SK-MEL-5 (cell line): ENCODE measurements at regions not wholly inside any gene's neighbourhood (a gene's known extent, or its start where the extent isn't known, plus 50 kb on each side); places are given as distances from the start of the nearest gene placed in this dataset.
A peak's percentile ranks its signal among the peaks of the same experiment; 100 is the strongest.
"Not testable (repeated sequence)": the region's sequence is repeated elsewhere in the genome, so short reads cannot be mapped to it uniquely, and the experiment has no call there.

Experiments used
- DNase-seq: peaks from one replicate; pipeline ENCODE4 v3.0.0-alpha.2; 2016; ENCODE audit warnings: low read depth, low spot score
- in situ Hi-C: cut with HindIII; loops from 2 replicates; pipeline ENCODE4 v1.10.0; 2016; ENCODE audit warnings: low sequenced_read_pairs, high pct_unique_total_duplicates, low pct_unique_long_range_greater_than_20kb

DNA sequence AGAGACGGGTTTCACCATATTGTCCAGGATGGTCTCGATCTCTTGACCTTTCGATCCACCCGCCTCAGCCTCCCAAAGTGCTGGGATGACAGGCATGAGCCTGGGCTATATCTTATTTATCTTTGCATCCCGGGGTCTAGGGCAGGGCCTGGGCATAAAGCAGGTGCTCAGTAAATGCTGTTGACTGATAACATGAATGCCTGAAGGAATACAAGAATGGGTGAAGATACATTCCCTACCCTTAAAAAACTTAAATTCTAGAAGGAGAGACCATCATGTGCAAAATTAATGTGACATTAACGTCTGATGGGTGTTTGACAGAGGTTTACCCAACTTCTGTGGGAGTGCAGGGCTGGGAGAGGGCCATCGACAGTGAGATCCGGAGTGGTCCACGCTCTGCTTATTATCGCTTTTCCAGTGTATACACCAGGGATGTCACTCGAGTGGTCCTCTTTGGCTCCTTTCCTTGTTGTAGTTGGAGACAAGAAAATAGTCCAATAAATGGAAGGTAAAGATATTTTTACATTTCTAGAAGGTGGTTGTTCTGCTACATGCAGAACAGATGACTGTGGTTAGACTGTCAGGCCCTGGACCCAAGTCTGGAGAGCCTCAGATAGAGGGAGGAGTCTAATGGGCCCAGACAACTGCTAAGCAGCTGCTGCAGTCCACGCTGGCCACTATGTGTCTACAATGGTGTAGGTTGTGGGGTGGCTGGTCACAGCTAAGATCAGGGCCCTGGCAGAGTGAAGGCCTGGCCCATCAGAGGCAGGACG, 131.7 kb downstream of the MYCN start:
- in situ Hi-C loops, result no loop called here
- DNase-seq, result no peak

DNA sequence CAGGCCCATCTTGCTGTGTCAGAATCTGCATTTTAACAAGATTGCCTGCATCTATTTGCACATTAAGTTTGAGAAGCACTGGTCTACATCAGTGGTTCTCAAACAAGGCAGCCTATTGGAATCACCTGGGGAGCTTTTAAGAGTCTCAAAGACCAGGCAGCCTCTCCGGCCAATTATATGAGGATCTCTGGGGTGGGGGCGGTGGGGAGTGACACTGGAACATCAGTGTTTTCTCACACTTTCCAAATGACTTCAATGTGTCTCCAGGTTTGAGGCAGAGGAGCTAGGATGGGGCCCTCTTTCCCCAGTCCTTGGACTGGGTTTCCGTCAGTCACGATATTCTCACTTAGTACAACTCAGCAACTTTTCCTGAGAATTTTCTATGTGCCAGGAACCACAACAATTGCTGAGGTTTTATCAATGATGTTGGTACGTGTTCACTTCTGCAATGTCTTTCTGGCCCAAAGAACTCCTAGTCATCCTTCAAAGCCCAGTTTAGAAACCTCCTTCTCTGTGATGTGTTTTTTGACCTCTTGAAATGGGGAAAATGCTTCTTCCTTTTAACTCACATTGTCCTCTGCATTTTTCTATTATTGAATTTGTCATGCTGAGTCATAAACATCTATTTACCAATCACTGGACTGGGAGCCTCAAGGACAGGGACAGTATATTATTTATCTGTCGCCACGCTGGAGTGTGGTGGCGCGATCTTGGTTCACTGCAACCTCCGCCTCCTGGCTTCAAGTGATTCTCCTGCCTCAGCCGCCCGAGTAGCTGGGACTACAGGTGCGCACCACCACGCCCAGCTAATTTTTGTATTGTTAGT, 130.9 kb downstream of the MYCN start:
- DNase-seq, result no peak
- in situ Hi-C loops, result no loop called here

DNA sequence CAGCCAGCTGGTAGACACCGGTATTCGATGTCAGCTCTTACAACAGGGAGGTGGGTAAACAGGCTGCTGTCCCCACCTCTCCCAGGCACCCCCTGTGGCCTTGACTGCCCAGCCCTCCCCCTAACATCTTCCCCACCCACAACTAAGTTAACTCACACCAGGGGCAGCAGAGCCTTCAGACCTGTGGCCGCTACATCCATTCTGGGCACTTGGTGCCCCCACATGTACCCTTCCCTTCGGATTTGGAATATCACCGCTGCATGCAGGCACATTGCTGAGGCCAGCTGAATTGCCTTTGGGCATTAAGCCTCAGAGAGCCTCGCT, 130.3 kb downstream of the MYCN start:
- in situ Hi-C loops, result no loop called here
- no peak for DNase-seq

DNA sequence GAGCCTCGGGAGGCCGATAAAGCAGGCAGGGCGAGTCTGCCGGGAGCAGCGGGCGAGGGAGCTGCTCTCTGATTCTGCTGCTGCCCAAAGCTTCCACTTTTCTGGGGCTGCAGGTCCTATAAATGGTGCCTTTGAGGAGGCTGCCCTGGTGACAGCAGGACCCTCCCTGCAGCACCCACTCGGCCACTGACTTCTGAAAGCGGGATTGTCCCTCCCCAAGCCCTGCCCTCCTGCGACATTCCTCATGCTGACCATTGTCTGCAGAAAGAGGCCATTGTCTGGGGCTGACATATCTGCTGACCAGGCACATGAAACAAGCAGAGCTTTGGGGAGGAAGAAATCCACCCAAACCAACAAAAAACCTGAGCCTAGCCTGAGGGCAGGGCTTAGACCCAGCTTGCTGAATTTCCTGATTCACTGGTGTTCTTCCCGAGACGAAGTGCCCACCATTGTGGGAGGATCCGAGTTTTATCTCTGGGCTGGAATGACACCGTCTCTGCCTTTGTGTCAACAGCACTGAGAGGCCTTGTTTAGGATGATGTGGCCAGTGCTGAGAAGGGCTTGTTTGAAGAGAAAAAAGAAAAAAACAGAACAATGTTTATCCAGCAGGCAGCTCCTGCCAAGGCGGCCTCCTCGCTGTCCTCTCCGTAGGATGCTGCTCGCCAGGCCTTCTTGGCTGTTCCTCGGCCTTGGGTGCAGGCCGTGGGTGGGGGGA, 129.7 kb downstream of the MYCN start:
- in situ Hi-C loops, result no loop called here
- DNase-seq, result peak; percentile 92

DNA sequence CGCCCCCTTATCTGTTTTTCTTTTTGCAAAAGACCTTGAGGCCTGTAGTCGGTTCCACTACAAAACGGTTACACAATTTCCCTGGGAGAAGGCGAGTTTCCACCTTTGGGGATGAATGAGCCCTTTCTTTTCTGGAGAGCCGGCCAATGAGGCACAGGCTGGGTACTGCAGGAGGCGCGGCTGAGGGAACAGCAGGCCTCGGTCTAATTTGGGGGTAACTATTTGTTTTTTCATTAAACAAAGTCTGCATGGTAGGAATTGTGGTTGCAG, 129.2 kb downstream of the MYCN start:
- peak; percentile 90 for DNase-seq
- in situ Hi-C loops, result no loop called here

DNA sequence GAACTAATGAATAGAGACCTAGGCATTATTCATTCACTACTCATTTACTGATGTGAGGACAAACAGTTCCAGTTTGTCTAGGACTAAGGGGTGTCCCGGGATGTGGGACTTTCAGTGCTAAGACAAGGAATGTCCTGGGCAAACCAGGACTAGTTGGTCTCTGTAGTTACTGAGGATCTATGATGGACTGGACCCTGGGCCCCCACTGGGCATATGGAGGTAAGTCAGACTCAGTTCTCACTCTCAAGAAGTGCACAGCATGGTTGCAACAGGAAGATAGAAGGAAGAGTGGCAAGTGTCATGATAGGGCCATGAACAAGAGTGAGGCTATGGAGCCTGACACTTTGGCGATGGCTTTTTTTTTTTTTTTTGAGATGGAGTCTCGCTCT, 128.2 kb downstream of the MYCN start:
- in situ Hi-C loops, result no loop called here
- DNase-seq, result no peak

DNA sequence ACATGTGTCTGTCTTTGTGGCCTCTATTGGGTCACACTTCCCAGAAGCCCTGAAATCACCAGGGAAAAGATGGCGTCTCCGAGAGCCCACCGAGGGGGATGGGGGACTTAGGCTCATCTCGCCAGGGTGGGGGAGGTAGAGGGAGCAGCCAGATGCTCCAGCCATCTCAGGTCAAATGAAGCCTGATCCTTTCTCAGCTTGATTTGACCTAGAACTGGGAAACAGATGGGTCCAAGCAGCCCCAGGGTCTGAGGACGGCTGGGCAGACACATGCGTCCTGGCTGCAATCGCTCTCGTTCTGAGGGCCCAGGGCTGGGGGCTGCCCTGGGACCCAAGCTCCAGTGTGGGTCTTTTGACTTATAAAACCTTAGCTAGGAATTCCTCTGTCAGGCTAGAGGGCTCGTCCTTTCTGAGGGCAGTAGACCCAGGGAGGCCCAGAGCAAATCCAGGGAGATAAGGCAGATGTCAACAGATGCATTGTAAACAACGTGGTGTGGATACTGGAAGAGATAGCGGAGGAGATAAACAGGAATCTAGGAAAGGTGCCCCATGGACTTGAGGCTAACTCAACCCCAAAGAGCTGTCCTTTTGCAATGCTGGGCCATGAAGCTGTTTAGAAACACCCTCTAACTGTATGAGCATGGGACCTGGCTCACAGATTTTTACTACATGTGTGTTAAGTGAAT, 127.7 kb downstream of the MYCN start:
- no peak for DNase-seq
- in situ Hi-C loops, result no loop called here

DNA sequence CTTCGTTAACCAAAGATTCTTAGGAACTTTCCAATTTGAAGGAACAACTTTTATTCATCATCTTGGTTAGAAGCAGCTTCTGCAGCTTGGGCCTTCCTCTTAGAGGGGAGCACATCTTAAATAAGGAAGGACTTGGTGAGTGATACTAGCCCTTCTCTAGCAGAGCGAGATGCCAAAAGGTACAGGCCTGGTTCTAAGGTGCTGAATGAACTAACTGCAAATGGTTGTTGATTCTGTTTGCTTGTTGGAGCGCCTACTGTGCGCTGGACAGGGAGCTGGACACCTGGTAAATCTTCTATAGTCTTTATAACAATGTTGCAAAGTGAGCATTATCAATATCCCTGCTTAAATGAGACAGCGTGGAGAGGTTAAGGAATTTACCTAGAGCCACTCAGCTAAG, 127.1 kb downstream of the MYCN start:
- in situ Hi-C loops, result no loop called here
- DNase-seq, result no peak

DNA sequence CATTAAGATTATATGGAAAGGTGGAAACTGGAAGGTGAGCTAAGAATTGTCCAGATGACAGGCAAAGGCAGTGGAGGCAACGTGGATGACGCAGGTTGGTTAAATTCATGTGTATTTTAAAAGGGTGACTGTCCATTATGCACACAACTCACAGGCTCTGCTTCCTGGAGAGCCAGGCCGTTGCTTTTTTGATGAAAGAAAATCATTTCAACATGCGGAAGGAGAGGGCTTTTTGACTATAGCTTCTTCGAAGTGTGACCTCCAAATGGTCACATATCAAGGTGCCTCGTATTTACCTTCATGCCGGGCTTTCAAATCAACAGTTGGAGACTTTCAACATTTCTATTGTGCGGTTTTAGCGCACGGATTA, 126.7 kb downstream of the MYCN start:
- in situ Hi-C loops, result no loop called here
- no peak for DNase-seq

DNA sequence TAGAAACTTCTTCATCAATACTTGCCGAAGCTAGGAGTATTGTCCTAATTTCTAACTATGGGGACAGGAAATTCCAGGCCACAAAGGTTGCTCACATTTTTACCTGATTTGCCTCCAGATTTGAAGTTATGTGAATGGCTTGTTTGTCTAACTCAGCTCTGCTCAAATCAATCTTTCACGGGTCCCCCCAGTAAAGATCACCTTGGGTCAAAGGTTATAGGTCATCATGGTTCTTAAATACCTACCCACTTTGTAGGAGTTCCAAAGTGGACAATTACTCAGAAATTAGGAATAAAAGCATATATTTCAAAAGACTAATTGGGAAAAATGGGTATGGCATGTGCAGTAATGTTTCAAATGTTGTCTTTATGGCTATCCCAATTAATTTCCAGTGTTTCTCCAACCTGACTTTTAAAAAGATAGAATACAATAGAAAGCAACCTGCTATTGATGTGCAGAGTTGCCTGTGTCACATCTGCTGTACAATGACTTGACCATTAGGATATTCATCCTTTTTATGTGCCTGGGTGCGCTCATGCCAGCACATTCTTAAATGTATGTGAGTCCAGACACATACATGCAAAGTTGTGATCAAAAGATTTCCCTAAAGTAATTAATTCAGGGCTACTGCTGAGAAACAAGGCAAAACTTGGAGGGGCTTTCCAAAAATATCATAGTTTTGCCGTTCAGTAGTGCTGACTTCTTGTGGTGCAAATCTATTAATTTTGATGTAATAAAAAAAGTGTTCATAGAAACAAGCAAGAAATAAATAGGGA, 126.1 kb downstream of the MYCN start:
- in situ Hi-C loops, result no loop called here
- no peak for DNase-seq

DNA sequence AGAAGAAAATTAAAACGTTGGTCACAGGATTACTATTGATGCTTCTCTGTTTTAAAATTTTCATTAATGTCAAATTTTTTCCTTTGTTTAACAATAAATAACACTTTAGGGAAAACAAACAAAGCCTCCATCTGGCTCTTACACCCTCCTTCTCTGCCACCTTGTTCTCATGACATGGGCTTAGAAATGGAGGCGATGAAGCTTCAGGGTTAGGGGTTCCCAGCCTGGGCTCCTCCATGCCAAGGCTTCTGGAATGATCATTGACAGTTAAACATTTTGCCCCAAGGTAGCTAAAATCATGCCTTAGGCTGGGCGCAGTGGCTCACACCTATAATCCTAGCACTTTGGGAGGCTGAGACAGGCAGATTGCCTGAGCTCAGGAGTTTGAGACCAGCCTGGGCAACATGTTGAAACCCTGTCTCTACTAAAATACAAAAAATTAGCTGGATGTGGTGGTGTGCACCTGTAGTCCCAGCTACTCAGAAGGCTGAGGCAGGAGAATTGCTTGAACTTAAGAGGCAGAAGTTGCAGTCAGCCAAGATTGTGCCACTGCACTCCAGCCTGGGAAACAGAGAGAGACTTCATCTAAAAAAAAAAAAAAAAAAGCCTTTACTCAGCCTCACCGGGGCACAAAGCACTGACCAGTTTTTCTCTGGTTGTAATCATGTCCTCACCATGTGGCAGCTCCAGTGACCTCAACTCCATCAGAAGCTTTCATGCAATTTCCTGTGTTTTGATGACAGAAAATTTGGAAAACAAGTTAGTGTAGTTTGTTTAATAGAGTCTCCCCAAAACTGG, 125.1 kb downstream of the MYCN start:
- DNase-seq, in situ Hi-C loops: not testable (repeated sequence)

DNA sequence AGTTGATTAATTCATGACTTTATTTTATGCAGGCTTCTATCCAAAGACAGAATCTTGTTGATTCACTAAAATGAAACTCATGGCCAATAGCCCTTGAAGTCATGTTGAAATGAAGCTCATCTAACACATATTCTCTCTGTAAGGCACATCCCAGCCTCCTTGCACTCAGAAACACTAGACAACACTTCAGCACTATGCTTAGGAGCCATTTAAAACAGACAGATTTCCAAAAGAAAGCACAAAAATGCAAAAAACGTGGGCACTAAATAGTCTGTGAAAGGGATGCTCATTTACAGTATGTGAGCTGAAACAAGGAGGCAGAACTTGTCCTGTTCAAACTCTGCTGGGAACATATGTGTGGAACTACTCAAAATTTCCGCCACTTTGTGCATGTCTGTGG, 124.4 kb downstream of the MYCN start:
- DNase-seq, result no peak
- in situ Hi-C loops, result no loop called here

DNA sequence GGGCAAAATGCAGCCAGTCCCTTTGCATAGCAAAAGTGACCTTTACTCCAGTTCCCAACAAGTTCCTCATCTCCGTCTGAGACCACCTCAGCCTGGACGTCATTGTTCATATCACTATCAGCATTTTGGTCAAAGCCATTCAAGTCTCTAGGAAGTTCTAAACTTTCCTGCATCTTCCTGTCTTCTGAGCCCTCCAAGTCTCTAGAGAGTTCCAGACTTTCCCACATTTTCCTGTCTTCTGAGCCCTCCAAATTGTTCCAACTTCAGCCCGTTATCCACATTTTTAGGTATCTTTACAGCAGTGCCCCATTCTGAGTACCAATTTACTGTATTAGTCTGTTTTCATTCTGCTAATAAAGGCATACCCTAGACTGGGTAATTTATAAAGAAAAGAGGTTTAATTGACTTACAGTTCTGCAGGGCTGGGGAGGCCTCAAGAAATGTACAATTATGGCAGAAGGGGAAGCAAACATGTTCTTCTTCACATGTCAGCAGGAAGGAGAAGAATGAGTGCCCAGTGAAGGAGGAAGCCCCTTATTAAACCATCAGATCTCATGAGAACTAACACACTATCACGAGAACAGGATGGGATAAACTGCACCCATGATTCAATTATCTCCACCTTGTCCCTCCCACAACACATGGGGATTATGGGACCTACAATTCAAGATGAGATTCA, 123.7 kb downstream of the MYCN start:
- DNase-seq, result no peak
- in situ Hi-C loops, result no loop called here

DNA sequence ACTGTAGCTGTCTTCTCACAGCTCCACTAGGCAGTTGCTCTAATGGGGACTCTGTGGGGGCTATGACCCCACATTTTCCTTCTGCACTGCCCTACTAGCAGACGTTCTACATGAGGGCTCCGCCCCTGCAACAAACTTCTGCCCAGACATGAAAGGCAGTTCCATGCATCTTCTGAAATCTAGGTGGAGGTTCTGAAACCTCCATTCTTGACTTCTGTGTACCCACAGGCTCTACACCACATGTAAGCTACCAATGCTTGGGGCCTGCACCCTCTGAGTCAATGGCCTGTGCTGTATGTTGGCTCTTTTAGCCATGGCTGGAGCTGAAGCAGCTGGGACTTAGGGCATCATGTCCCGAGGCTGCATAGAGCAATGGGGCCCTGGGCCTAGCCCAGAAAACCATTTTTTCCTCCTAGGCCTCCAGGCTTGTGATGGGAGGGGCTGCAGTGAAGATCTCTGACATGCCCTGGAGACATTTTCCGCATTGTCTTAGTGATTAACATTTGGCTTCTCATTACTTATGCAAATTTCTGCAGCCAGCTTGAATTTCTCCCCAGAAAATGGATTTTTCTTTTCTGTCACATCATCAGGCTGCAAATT, 123.0 kb downstream of the MYCN start:
- in situ Hi-C loops, result no loop called here
- no peak for DNase-seq

DNA sequence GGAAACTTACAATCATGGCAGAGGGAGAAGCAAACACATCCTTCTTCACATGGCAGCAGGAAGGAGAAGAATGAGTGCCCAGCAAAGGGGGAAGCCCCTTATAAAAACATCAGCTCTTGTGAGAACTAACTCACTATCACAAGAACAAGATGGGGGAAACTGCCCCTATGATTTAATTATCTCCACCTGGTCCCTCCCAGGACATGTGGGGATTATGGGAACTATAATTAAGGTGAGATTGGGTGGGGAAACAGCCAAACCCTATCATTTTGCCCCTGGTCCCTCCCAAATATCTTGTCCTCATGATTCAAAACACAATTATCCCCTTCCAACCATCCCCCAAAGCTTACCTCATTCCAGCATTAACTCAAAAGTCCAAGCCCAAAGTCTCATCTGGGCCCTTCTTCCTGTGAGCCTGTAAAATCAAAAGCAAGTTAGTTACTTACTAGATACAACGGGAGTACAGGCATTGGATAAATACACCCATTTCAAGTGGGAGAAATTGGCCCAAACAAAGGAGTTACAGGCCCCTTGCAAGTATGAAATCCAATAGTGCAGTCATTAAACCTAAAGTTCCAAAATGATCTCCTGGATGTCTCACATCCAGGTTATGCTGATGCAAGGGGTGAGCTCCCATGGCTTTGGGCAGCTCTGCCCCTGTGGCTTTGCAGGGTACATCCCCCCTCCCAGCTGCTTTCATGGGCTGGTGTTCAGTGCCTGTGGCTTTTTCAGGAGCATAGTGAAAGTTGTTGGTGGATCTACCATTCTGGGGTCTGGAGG, 122.3 kb downstream of the MYCN start:
- no peak for DNase-seq
- in situ Hi-C loops, result no loop called here
